ENCODE measurements at regions not wholly inside any gene's neighbourhood (a gene's known extent, or its start where the extent isn't known, plus 50 kb on each side); places are given as distances from the start of the nearest gene placed in this dataset.

DNA sequence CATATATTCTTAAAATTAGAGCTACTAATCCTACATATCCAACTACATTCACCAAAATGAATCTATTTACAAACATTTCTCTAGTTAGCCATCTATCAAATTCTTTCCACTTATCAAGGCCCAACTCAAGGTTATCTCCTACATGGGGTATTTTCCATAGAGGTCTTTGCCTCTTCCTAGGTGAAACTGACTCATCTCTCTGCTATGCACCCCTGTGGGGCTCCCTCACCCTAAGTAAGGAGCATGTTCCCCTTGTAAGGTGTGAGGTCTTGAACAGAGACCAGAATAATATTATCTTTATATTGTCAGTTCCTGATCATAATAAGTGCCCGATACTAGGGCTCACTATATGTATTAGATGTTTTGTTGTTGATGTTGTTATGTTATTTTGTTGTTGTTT is 74.6 kb upstream of the TSC22D2 start:
- TF ChIP-seq CTCF (IDR thresholded peaks at IDR 0.05; ENCODE audit: low read depth, low read length) (no peak), POLR2A (IDR thresholded peaks at IDR 0.05; ENCODE audit: extremely low read depth, insufficient read length) (no peak), MYC (IDR thresholded peaks at IDR 0.05; ENCODE audit: low read depth, low read length) (no peak)

All from NB4 (cell line).